ENCODE measurements at regions not wholly inside any gene's neighbourhood (a gene's known extent, or its start where the extent isn't known, plus 50 kb on each side); places are given as distances from the start of the nearest gene placed in this dataset.

- Histone ChIP-seq H3K79me2 (no peaks in the 10 kb centered on the region), H3K27me3 (no peaks in the 10 kb centered on the region), H3K4me1 (ENCODE audit: insufficient read depth) (no peaks in the 10 kb centered on the region), H4K20me1 (ENCODE audit: insufficient read depth, poor library complexity, severe bottlenecking) (no peaks in the 10 kb centered on the region), H3K9me2 (replicated peaks; ENCODE audit: insufficient read depth) (no peaks in the 10 kb centered on the region), H3K4me3 (no peak overlapping the region), H3K27ac (no peak overlapping the region), H2AFZ (no peak overlapping the region), H3K4me2 (no peak overlapping the region), H3K36me3 (replicated peaks; ENCODE audit: insufficient read depth, low read depth) (no peaks in the 10 kb centered on the region), H3K9me3 (ENCODE audit: low read depth) (no peaks in the 10 kb centered on the region)
- TF ChIP-seq CTCF (IDR thresholded peaks at IDR 0.05; ENCODE audit: poor library complexity) (no peak), EZH2phosphoT487 (IDR thresholded peaks at IDR 0.05; ENCODE audit: low read depth, severe bottlenecking, unreplicated experiment) (no peak), EZH2 (IDR thresholded peaks at IDR 0.05; ENCODE audit: borderline replicate concordance) (no peak)
- 87% methylated on average over 12 of the region's 14 CpGs for WGBS (ENCODE audit: low lambda C conversion rate, missing lambda C conversion rate)
- no peak for DNase-seq (ENCODE audit: low spot score)
Observed at GRCh38 chr19:30092721-30093569, 150.9 kb downstream of the URI1 start.

- Histone ChIP-seq H3K27ac (no peak overlapping the region), H4K20me1 (ENCODE audit: insufficient read depth, poor library complexity, severe bottlenecking) (no peaks in the 10 kb centered on the region), H3K9me3 (ENCODE audit: low read depth) (no peaks in the 10 kb centered on the region)
Observed at GRCh38 chr19:30093966-30094755, 152.1 kb downstream of the URI1 start.

GRCh38 chr19:30094756-30095140 lies 152.7 kb downstream of the URI1 start:
- H3K9me2 ChIP-seq (replicated peaks; ENCODE audit: insufficient read depth): no peaks in the 10 kb centered on the region
- no peak overlapping the region for H3K4me3 ChIP-seq
- no peaks in the 10 kb centered on the region for H3K27me3 ChIP-seq
- no peaks in the 10 kb centered on the region for H3K79me2 ChIP-seq
- no peak overlapping the region for H3K4me2 ChIP-seq
- no peaks in the 10 kb centered on the region for H3K9me3 ChIP-seq (ENCODE audit: low read depth)
- H3K4me1 ChIP-seq (ENCODE audit: insufficient read depth): no peaks in the 10 kb centered on the region
- WGBS (ENCODE audit: low lambda C conversion rate, missing lambda C conversion rate): 87% methylated on average over 3 of the region's 3 CpGs
- no peaks in the 10 kb centered on the region for H4K20me1 ChIP-seq (ENCODE audit: insufficient read depth, poor library complexity, severe bottlenecking)
- DNase-seq (ENCODE audit: low spot score): no peak
- no peaks in the 10 kb centered on the region for H3K36me3 ChIP-seq (replicated peaks; ENCODE audit: insufficient read depth, low read depth)
- no peak overlapping the region for H2AFZ ChIP-seq
- no peak overlapping the region for H3K27ac ChIP-seq
- TF ChIP-seq EZH2phosphoT487 (IDR thresholded peaks at IDR 0.05; ENCODE audit: low read depth, severe bottlenecking, unreplicated experiment) (no peak), CTCF (IDR thresholded peaks at IDR 0.05; ENCODE audit: poor library complexity) (no peak), EZH2 (IDR thresholded peaks at IDR 0.05; ENCODE audit: borderline replicate concordance) (no peak)

More at GRCh38 chr19:30093966-30094755, 152.1 kb downstream of the URI1 start:
- Histone ChIP-seq H3K4me3 (no peak overlapping the region), H3K4me1 (ENCODE audit: insufficient read depth) (no peaks in the 10 kb centered on the region), H3K36me3 (replicated peaks; ENCODE audit: insufficient read depth, low read depth) (no peaks in the 10 kb centered on the region), H2AFZ (no peak overlapping the region), H3K4me2 (no peak overlapping the region), H3K9me2 (replicated peaks; ENCODE audit: insufficient read depth) (no peaks in the 10 kb centered on the region), H3K79me2 (no peaks in the 10 kb centered on the region), H3K27me3 (no peaks in the 10 kb centered on the region)
- no peak for DNase-seq (ENCODE audit: low spot score)
- WGBS (ENCODE audit: low lambda C conversion rate, missing lambda C conversion rate): 93% methylated on average over 9 of the region's 9 CpGs
- no peak for TF ChIP-seq CTCF (IDR thresholded peaks at IDR 0.05; ENCODE audit: poor library complexity)
- no peak for TF ChIP-seq EZH2 (IDR thresholded peaks at IDR 0.05; ENCODE audit: borderline replicate concordance)
- no peak for TF ChIP-seq EZH2phosphoT487 (IDR thresholded peaks at IDR 0.05; ENCODE audit: low read depth, severe bottlenecking, unreplicated experiment)
